GM18861 (cell line): ENCODE measurements at regions not wholly inside any gene's neighbourhood (a gene's known extent, or its start where the extent isn't known, plus 50 kb on each side); places are given as distances from the start of the nearest gene placed in this dataset.

Experiments used
- ATAC-seq: cut with Tn5 transposase; IDR thresholded peaks from one replicate; pipeline ENCODE4 v1.9.1; 2021; ENCODE audit not compliant: unreplicated experiment

- ATAC-seq, result no peak
Measured at GRCh38 chr7:19448091-19448490, 260.7 kb downstream of the POLR1F start.

GRCh38 chr7:19442016-19442785 lies 266.6 kb downstream of the POLR1F start:
- no peak for ATAC-seq

GRCh38 chr7:19439517-19439916 lies 269.3 kb downstream of the POLR1F start:
- no peak for ATAC-seq

- ATAC-seq, result no peak
Measured at GRCh38 chr7:19437446-19437845, 271.4 kb downstream of the POLR1F start.

GRCh38 chr7:19427944-19428343 lies 280.9 kb downstream of the POLR1F start:
- no peak for ATAC-seq

GRCh38 chr7:19421861-19422260 lies 276.6 kb upstream of the FERD3L start:
- ATAC-seq, result no peak

- ATAC-seq, result no peak
Measured at GRCh38 chr7:19417231-19417630, 272.0 kb upstream of the FERD3L start.

GRCh38 chr7:19415123-19415522 lies 269.9 kb upstream of the FERD3L start:
- no peak for ATAC-seq

GRCh38 chr7:19413443-19413965 lies 268.3 kb upstream of the FERD3L start:
- no peak for ATAC-seq

GRCh38 chr7:19410691-19411090 lies 265.5 kb upstream of the FERD3L start:
- no peak for ATAC-seq

GRCh38 chr7:19410106-19410505 lies 264.9 kb upstream of the FERD3L start:
- ATAC-seq, result no peak

GRCh38 chr7:19408706-19409220 lies 263.5 kb upstream of the FERD3L start:
- ATAC-seq, result no peak

- no peak for ATAC-seq
Measured at GRCh38 chr7:19407270-19407669, 262.0 kb upstream of the FERD3L start.

GRCh38 chr7:19405541-19405940 lies 260.3 kb upstream of the FERD3L start:
- ATAC-seq, result no peak

GRCh38 chr7:19404912-19405329 lies 259.7 kb upstream of the FERD3L start:
- ATAC-seq, result no peak

- no peak for ATAC-seq
Measured at GRCh38 chr7:19403691-19404090, 258.5 kb upstream of the FERD3L start.

- ATAC-seq, result no peak
Measured at GRCh38 chr7:19401461-19401860, 256.2 kb upstream of the FERD3L start.

GRCh38 chr7:19400758-19401254 lies 255.6 kb upstream of the FERD3L start:
- ATAC-seq, result no peak

GRCh38 chr7:19397911-19398310 lies 252.7 kb upstream of the FERD3L start:
- peak; percentile 88 for ATAC-seq

- no peak for ATAC-seq
Measured at GRCh38 chr7:19392246-19392645, 247.0 kb upstream of the FERD3L start.

GRCh38 chr7:19390795-19391194 lies 245.6 kb upstream of the FERD3L start:
- ATAC-seq, result no peak

- no peak for ATAC-seq
Measured at GRCh38 chr7:19381321-19381720, 236.1 kb upstream of the FERD3L start.
